ENCODE measurements at regions not wholly inside any gene's neighbourhood (a gene's known extent, or its start where the extent isn't known, plus 50 kb on each side); places are given as distances from the start of the nearest gene placed in this dataset.
A peak's percentile ranks its signal among the peaks of the same experiment; 100 is the strongest.

DNA sequence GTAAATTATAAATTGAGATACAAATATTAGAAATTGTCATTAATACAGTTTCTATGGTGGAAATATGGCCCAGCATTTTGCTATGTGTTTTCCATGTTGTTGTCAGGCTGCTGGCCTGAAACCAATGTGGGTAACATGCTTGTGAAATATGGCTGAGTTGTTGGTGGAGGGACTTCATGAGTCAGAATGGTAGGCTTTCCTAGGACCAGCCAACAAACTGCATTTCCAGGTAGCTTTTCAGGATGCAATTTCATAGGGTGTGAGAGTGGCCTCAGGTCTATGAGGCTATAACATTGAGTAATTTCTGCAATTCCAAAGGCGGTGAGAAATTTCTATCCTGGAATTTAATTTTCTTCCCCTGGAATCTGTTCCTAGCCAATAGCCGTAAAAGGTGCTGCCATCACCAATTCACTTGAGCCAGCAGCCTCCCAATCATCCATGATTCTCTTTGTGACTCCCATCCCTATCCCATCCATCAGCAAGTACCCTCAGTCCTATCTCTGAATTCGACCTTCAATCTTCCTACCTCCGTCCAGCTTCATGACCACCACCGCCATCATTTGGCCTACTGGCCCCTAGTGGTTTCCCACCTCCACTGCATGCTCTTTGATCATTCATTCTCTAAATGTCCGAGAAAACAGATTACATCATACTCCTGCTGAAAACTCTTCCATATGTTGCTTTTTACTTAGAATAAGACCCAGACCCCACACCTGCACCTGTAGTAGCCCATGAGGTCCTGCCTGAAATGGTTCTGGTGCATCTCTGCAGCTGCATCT, 276.6 kb upstream of the CFAP20DC start:
- no peak for DNase-seq

DNA sequence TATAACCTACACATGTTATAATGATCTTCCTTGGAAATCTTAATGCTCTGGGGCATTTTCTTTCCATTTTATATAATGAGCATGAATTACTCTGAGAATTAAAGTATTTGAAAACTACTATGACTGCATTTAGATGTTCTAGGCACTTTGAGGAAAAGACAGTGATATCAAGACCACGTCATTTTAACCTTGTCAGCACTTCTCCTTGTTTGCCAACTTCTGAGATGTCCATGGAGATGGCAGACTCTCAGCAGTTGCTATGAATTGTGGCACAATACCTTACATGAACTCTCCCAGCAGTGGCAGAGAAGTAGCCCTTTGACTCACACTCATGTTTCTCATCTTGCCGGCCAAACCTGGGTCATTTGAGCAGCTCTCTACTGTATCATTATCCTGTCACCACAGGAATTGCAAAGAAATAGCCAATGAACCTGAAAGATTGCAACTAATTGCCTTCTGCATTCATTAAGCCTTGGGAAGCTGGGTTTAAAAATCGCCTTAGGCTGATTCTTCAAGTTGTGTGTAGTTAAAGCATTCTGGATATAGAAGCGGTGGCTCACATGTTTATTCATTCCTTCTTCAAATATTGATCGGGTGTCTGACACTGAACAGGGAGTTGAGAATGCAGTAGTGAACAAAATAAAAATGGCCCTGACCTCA, 272.2 kb upstream of the CFAP20DC start:
- no peak for DNase-seq

DNA sequence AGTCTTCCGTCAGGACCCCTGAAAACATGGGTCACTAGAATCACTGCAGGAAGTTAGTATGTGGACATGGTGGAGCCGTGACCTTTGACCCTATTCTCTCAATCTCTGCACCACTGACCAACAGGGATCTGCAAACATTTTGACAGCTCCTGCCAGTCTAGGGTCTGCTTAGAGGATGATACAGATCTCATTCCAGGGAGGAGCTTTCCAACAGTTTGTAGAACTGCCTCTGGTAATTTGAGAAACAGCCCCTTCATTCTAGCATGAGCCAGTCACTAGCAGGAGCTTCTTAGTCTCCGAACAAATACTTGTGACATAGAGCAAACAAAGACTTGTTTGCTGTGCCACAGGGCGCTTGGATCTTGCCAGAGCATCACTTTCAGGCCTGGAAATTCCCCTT, 270.3 kb upstream of the CFAP20DC start:
- no peak for DNase-seq

DNA sequence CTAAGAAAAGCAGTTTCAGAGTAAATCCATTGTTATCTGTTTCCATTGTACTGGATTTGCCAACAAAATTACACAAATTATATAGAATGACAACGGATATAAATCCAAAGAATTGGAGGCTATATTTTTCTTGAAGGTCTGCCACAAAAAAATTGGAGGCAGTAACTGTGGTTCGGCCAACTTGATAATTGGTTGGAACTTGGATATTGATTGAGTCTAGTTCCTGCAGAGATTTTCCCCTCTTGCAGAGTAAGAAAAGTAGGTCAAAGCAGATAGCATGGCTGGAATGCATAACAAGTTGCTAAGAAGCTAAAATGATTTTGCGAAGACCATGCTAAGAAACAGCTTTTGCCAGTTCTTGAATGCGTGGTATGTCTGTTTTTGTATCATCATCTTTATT, 269.6 kb upstream of the CFAP20DC start:
- no peak for DNase-seq

DNA sequence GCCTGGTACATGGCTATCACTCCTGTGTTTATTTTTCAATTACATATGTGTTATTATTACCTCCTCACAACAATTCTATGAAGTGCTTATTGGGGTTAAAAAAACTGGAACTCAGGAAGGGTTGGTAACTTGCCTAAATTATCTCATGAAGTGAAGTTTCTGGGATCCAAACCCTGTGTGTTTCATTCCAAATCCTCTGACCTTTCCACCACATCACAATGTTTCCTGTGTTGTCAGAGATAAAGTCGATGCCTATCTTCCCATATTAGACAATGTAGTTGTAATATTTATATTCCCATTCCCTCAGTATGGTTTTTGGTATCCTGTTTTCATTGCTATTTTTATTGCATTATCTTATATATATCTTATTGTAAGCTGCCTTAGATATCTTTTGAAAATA, 269.1 kb upstream of the CFAP20DC start:
- DNase-seq = no peak

DNA sequence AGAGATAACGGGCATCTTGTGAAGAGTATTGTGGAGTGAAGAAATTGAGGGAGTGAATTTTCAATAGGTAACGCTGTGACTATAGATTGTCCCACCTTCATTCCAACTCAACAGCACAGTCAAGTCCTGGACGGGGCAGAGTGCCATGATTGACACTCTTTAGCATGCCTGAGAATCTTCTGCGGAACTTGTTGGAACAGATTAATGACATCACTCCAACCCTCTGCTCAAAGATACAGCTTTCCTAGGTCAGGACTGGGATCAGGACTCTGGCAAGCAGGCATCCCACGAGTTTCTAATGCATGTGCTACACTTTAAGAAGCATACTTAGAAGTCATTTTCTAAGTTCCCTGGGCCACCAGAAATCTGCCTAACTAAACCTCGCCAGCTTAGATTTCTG, 267.6 kb upstream of the CFAP20DC start:
- DNase-seq = no peak

DNA sequence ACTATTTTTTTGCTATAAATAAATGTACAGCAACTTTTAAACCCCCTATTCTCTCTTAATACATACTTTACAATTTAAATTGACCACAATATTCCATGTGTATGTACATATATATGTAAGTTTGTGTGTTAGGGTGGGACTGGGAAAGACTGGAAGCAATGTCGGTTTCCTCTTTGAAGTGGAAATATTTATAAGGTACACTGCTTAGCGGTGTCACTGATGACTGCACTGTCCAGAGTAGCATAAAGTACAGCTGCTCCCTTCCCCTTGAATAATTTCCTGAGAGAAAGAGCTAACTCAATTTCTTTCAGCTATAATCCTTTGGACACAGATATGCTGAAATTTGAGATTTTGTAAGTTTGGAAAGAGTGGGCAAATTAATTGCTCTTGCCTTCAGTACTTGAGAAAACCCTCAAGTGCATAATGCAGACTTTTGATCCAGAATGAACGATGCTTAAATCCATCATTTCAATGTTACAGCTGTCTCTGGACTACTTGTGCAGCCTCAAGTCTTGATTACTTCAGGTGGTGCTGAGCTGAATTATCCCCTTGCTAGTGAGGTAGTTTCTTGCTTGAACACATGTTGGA, 267.0 kb upstream of the CFAP20DC start:
- DNase-seq = no peak

DNA sequence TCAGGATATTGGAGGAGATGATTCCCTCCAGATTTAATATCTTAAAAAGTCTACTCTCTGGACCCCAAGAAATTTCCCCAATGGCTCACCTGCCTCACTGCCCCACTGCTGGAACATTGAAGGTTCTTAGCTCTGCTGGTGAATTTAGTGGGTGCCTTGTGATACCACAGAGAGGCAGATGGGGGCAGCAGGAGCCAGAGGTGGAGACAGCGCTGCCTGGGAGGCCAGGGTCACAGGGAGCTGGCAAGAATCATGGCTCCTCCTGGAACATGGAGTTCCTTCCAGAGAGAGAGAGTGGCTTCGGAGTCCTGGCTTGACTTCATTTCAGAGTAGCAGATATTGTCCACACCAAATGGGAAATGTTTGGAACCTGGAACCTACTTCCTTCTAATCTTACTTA, 263.5 kb upstream of the CFAP20DC start:
- peak; percentile 2 to 7 for DNase-seq

DNA sequence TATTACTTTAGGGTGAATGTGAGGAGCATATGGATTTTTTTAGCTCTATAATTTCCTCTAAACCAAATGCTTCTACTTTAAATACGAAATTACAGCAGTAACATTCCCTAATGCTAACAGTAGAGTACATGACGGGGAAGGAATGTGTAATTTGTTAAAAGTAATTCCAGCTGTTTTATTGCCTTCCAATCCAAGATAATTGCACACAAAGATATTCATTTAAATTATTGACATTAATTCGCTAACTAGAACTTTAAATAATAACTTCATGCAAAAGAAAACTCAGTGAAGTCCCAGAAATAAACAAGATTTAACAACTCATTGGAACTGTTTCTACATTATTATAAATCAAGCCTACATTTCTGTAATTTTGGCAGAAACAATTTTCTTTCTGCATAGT, 261.4 kb upstream of the CFAP20DC start:
- no peak for DNase-seq

DNA sequence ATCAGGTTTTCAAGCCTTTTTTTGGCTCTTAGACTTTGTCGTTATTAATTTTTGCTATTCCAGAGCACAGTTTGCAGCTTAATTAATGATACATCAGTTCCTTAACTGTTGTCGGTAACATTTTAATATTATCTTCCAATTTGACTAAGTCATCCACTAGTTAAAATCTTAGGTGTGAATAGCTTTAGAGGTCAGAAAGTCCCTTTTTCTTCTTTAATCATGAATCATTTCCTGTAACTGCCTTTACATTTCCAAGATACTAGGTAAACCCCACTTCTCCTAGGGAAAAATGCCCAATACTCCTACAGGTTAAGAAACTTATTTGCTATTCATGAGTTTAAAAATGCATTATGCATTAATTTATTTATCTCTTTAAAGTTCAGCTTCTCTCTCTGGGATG, 260.9 kb upstream of the CFAP20DC start:
- DNase-seq = no peak

DNA sequence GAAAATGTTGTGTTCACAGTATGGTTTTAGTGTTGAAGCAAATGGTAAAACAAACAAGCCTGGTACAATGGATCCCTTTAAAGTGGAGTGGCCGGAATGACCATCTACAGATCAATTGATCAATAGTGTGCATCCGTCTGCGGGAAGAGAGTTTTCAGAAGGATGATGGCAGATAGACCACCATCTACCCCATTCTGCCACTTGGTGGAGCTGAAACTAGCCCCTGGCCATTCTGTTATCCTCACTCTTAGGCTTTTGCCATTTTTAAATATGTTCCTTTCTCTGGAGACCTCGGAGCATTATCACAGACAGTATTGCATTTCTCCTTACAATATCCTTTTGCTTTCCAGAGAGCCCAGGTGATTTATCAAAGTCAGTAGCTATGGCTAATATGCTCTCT, 258.9 kb upstream of the CFAP20DC start:
- DNase-seq = no peak

DNA sequence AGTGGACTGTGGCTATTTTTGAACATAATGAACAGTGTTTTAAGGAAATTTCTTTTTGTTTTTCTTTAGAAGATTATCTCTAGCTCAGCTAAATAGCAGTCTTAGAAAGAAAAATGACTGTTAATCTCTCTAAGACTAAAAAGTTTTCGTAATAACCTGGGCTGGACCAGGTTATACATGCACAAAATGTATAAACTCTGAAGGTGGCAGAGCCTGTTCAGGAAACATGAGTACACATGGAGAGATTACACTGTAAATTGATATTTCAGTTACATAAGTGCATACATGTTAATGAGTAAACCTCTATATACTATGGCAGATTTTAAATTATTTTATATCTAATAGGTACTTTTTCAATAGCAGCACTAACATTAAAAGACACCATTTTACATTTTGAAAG, 258.2 kb upstream of the CFAP20DC start:
- DNase-seq = no peak

DNA sequence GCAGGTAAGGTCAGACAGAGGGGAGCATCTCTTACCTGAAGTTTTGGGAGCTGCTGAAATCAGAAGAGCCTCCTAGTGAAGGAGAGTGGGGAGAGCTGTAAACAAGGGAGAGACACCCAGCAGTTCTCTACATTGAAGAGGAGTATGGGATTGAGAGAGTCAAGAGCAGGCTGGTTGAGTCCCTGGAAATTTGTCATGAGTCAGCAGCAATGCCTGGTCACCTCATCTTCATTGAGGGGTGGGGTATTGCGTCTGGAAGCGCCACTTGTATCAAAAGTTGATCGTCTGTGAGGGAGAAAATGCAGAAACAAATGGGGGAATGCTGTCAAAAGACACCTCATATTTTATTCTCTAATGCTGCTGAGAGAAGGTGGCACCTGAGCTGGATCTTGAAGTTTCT, 256.6 kb upstream of the CFAP20DC start:
- DNase-seq = no peak

DNA sequence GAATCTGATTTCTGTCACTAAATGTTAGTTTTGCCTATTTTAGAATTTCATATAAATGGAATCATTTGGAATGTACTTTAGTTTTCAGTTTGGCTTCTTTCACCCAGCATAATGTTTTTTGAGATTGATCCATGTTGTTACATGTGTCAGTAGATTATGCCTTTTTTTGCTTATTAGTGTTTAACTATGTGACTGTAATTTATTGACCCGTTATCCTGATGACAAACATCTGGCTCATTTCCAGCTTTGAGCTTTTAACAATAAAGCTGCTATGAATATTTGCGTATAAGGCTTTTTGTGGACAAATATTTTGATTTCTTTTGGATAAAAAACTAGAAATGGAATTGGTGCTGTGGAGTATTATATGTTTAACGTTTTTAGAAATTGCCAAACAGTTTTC, 254.5 kb upstream of the CFAP20DC start:
- DNase-seq = no peak

DNA sequence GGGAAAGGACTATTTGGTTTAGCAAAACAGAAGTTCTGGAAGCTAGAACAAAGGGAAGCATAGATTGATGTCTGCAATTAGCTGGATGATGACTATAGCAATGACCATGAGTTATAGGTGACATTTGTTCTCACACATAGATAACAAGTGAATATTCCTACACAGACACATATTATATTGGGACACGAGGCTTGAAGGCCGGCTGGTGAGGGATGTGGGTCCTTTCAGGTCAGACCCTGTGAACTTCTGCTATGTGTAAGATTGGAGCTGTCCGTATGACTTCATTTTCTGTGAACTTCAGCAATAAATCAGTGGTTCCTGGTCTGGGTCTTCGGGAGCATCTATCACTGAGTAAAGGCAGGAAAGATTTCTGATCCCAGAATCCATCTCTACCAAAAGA, 253.6 kb upstream of the CFAP20DC start:
- DNase-seq = no peak

DNA sequence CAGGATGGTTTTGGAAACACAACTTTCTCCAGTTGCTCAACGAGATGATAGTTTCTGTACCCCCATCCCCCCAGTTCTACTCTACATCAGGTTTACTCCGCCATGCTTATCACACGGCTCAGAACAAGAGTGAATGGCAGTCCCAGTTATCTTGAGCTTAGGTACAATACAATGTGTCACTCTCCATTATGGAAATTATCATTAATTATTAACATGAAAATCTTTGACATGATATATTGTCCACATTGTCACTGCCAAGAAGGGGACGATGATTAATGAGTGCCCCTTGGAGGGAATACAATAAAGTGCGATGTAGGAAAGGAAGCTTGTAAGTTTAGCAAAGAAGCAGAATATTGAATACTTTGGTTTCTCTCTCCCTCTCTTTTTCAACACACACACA, 252.6 kb upstream of the CFAP20DC start:
- DNase-seq = no peak

DNA sequence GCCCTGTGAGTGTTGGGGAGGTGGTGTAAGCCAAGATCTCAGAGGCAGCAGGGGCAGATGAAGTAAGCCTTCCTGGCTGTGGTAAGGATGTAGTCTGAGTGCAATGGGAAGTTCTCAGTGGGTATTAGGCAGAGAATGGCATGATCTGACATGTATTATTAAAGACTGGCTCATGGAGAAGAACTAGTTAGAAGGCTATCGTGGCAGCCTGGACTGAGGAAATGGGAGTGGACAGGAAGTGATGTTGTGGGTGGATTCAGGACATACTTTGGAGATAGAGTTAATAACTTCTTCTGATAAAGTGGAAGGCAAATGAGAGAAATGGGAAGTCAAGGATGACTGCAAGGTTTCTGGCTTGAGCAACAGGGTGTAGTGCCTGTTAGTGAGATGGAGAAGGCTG, 250.9 kb upstream of the CFAP20DC start:
- no peak for DNase-seq

DNA sequence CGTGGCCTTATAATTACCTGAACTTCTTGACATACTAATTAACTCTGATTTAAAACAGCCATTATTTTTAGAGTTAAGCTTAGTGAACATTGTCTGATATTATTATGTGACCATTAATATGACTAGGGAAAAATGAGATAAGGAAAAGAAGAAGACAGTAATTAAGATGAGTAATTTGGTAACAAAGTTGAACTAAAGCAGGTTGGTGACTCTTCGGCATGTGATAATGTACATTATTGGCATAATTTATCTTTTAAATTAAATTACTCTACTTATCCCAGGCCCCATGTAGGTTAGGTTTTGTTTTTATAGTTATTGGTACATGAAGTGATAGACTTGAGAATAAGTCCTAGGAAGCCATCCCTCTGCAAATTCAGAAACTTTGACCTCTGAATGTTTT, 249.7 kb upstream of the CFAP20DC start:
- no peak for DNase-seq

DNA sequence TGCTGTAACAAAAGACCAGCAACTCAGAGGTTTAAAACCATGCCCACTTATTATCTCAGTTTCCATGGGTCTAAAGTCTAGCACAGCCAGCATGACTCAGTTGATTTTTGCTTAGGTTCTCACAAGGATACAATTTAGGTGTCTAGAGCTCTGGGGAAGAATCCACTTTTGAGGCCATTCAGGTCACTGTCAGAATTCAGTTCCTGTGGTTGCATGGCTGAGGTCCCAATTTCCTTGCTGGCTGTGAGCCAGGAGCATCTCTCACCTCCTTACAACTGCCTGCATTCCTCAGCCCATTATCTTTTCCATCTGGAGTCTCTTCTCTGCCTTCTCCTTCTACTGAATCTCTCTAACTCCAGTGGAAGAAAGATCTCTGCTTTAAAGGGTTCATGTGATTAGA, 240.5 kb upstream of the CFAP20DC start:
- DNase-seq = no peak

DNA sequence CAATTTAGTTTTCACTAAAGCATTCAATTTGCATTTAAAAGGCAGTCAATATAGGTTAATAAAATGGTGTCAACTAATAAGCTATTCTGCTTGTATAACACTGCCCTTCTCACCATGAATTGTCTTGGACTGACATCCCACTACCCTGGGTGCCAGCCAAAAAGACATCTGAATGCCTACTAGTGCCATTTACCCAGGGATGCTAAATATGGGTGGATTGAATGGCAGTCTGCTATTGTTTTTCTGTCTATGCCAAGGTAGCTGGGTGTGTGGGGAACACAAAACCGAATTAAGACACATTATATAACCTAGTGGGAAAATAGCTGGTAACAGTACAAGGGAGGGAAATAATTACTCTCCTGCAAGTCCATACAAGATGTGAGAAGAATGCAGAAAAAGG, 240.0 kb upstream of the CFAP20DC start:
- no peak for DNase-seq

DNA sequence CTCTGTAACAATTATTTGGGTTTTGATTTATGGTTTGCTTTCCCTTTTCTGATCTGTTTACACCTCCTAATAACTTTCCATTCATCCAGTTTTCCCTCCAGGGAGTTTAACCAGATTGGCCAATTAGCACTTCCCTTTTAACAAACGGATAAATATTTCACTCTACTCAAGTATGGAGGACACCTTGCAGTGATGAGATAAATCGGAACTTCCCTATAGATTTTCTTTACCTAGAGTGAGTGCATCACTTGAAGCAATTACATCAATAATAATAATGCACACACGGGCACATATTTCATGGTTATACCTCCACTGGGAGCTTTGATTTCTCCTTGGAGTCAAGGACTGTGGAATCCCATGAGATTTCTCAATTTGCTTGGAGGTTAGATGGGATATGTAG, 239.1 kb upstream of the CFAP20DC start:
- DNase-seq = no peak

DNA sequence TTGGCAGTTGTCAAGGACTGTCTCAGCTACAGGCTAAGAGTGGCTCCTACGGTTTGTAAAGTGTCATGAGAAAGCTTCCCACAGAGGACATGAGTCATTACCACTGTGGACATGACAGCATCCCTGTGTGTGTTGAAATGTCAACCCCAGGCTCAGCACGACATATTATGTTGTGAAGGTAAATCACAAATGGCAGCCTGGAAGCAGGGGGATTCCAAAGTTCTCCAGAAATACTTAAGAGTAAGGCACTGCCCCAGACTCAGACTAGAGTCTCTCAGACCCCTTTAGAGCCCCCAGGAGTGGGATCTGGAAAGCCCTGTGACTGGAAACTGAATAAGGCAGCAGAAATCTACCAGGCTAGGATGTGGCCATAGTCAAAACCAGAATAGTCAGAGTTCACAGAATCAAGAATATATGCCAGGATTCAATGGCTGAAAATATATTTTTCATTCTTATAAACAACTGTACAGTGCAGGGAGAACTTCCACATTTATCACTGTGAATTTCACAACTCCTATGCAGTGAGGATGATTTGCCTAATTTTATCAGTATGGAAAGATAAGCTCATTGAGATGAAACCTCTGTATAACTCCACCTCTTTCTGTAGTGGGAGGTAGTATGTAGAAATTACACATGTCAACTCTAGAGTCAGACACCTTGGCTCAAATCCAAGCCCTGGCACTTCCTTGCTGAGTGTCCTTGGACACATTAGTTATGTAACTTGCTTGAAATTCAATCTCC, 237.1 kb upstream of the CFAP20DC start:
- no peak for DNase-seq

DNA sequence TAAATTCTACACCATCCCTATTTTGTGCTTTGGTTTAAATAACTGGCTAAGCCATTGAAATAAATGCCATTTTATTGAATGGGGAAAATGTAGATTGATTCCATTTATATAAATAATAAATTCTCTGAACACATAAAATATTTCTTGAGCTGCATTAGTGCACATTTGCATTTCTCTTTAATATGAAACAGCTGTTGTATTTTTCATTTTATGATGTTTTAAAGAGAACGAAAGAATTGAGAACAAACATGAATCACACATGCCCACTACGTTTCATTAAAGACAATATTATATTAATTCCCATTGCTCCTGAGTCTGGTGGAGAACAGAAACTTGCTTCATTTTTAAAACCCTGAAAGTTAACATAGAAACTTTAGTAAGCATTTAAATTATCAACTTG, 235.7 kb upstream of the CFAP20DC start:
- DNase-seq = no peak

DNA sequence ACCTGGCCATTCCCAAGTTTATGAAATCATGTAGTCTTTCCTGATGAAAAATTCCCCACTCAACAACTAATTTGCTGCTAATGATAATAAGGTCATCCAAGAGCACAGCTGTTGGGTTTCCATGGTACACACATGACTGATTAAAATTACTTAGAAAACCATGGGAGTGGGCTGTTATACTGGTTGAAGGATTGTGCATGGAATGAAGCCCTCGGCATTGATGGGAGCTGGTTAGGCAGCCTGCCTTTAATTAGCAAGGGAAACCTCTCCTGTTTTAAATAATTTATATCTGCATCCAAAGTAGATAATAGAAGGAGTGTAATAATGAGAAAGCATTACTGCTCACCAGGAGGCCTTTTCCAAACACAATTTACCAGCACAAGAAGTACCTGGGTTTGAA, 235.1 kb upstream of the CFAP20DC start:
- no peak for DNase-seq
